ENCODE measurements at regions not wholly inside any gene's neighbourhood (a gene's known extent, or its start where the extent isn't known, plus 50 kb on each side); places are given as distances from the start of the nearest gene placed in this dataset.

- no peaks in the 10 kb centered on the region for H3K9me3 ChIP-seq
- no peaks in the 10 kb centered on the region for H3K27me3 ChIP-seq
- no peaks in the 10 kb centered on the region for H3K36me3 ChIP-seq
- intact Hi-C loops (cut with DNase I) = no loop called here
- no peak for DNase-seq
- 75 to 82% methylated on average over 4 of the region's 4 CpGs for WGBS, 2 donors
- no peak overlapping the region for H3K4me3 ChIP-seq
- H3K27ac ChIP-seq = no peak overlapping the region
- TF ChIP-seq CTCF (IDR thresholded peaks at IDR 0.05) = no peak
- TF ChIP-seq POLR2A (IDR thresholded peaks at IDR 0.05) = no peak
- no peaks in the 10 kb centered on the region for H3K4me1 ChIP-seq
These were observed 227.5 kb upstream of the NR4A3 start for GRCh38 chr9:99594056-99594780.

- Histone ChIP-seq H3K4me3 (no peak overlapping the region), H3K4me1 (no peaks in the 10 kb centered on the region), H3K9me3 (no peaks in the 10 kb centered on the region), H3K27ac (no peak overlapping the region), H3K27me3 (no peaks in the 10 kb centered on the region), H3K36me3 (no peaks in the 10 kb centered on the region)
- intact Hi-C loops (cut with DNase I) = no loop called here
- TF ChIP-seq POLR2A (IDR thresholded peaks at IDR 0.05) = no peak
- no peak for TF ChIP-seq CTCF (IDR thresholded peaks at IDR 0.05)
- no peak for DNase-seq
- 59 to 65% methylated on average over 5 of the region's 5 CpGs for WGBS, 2 donors
These were observed 225.9 kb upstream of the NR4A3 start for GRCh38 chr9:99595796-99596195.

GRCh38 chr9:99601571-99602111 is 220.0 kb upstream of the NR4A3 start:
- intact Hi-C loops (cut with DNase I) = no loop called here
- WGBS, 2 donors = 16 to 17% methylated on average over 4 to 6 of the region's 6 CpGs
- no peak overlapping the region for H3K4me3 ChIP-seq
- no peaks in the 10 kb centered on the region for H3K9me3 ChIP-seq
- peaks cover 0 to 6% (median 0%) of the 10 kb centered on the region in 3 donors for H3K4me1 ChIP-seq
- H3K27me3 ChIP-seq = no peaks in the 10 kb centered on the region
- H3K36me3 ChIP-seq = no peaks in the 10 kb centered on the region
- no peak for TF ChIP-seq POLR2A (IDR thresholded peaks at IDR 0.05)
- TF ChIP-seq CTCF (IDR thresholded peaks at IDR 0.05) = no peak
- DNase-seq = no peak
- no peak overlapping the region for H3K27ac ChIP-seq

- Histone ChIP-seq H3K27ac (no peak overlapping the region), H3K9me3 (no peaks in the 10 kb centered on the region), H3K36me3 (no peaks in the 10 kb centered on the region), H3K4me3 (no peak overlapping the region), H3K27me3 (no peaks in the 10 kb centered on the region), H3K4me1 (peaks cover 0 to 6% (median 0%) of the 10 kb centered on the region in 3 donors)
- no peak for DNase-seq
- TF ChIP-seq CTCF (IDR thresholded peaks at IDR 0.05) = no peak
- no peak for TF ChIP-seq POLR2A (IDR thresholded peaks at IDR 0.05)
- intact Hi-C loops (cut with DNase I) = no loop called here
These were observed 218.8 kb upstream of the NR4A3 start for GRCh38 chr9:99602854-99603253.

- Histone ChIP-seq H3K27ac (no peak overlapping the region), H3K36me3 (no peaks in the 10 kb centered on the region), H3K4me3 (no peak overlapping the region), H3K4me1 (peaks cover 0 to 6% (median 0%) of the 10 kb centered on the region in 3 donors), H3K9me3 (no peaks in the 10 kb centered on the region), H3K27me3 (no peaks in the 10 kb centered on the region)
- no peak for DNase-seq
- TF ChIP-seq CTCF (IDR thresholded peaks at IDR 0.05) = no peak
- TF ChIP-seq POLR2A (IDR thresholded peaks at IDR 0.05) = no peak
- intact Hi-C loops (cut with DNase I) = no loop called here
- 56 to 73% methylated on average over 5 of the region's 5 CpGs for WGBS, 2 donors
These were observed 216.5 kb upstream of the NR4A3 start for GRCh38 chr9:99605016-99605743.
